Activated CD4-positive, alpha-beta T cell treated with anti-CD3 and anti-CD28 coated beads, Interleukin-2, amount 10 ng/mL, durations not matched to agents 7 days and 5 days (primary cell): ENCODE measurements at regions not wholly inside any gene's neighbourhood (a gene's known extent, or its start where the extent isn't known, plus 50 kb on each side); places are given as distances from the start of the nearest gene placed in this dataset.
"Not testable (repeated sequence)": the region's sequence is repeated elsewhere in the genome, so short reads cannot be mapped to it uniquely, and the experiment has no call there.

ENCODE experiments used
- CTCF ChIA-PET: fragments of 350-600 bp; sonication (Branson Sonifier 250); formaldehyde crosslinking; loops from one replicate; lab custom pipeline; 2021; ENCODE audit warnings: antibody characterized with exemption; lab: Charles Lee
- POLR2A ChIA-PET: fragments of 350-600 bp; sonication (Branson Sonifier 250); formaldehyde crosslinking; loops from one replicate; lab custom pipeline; 2021; ENCODE audit warnings: antibody characterized with exemption; lab: Charles Lee
- DNase-seq: peaks from one replicate; pipeline ENCODE4 v3.0.0-alpha.2; 2020
- H3K27ac Mint-ChIP-seq: one replicate; pipeline ENCODE4 v1.8.0; 2021; ENCODE audit warnings: mild to moderate bottlenecking, moderate library complexity, mixed read lengths
- H3K27me3 Mint-ChIP-seq: one replicate; pipeline ENCODE4 v1.8.0; 2021; ENCODE audit warnings: mixed read lengths
- H3K36me3 Mint-ChIP-seq: one replicate; pipeline ENCODE4 v1.8.0; 2021; ENCODE audit warnings: low read depth, mixed read lengths
- H3K4me1 Mint-ChIP-seq: one replicate; pipeline ENCODE4 v1.8.0; 2021; ENCODE audit warnings: mixed read lengths
- H3K4me3 Mint-ChIP-seq: one replicate; pipeline ENCODE4 v1.8.0; 2021; ENCODE audit warnings: mild to moderate bottlenecking, moderate library complexity, mixed read lengths
- H3K9me3 Mint-ChIP-seq: one replicate; pipeline ENCODE4 v1.8.0; 2021; ENCODE audit warnings: mixed read lengths

GRCh38 chr2:111401270-111402140, 280.8 kb downstream of the BCL2L11 start:
- H3K9me3 Mint-ChIP-seq, H3K27me3 Mint-ChIP-seq, H3K4me1 Mint-ChIP-seq, CTCF ChIA-PET, H3K4me3 Mint-ChIP-seq, H3K27ac Mint-ChIP-seq, POLR2A ChIA-PET, DNase-seq, H3K36me3 Mint-ChIP-seq: not testable (repeated sequence)

DNA sequence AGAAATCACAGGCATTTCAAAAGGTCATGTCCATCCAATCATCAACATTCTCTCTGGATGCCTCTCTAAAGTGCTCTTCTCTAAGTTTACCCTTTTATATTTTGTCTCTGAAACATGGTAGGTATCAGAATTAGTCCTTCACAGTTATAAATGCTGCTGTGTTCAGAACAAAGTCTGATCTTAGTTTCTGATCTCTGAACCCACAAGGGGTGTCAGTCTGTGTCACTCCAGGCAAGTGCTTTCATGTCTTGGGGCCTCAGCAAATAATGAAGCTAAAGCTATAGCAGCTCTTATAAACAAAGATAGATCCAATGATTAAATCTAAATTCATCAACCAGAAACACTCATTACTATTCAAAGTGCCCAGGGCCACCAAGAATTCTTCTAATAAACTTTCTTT, 281.7 kb downstream of the BCL2L11 start:
- CTCF ChIA-PET, H3K36me3 Mint-ChIP-seq, H3K4me3 Mint-ChIP-seq, H3K4me1 Mint-ChIP-seq, DNase-seq, H3K27me3 Mint-ChIP-seq, H3K9me3 Mint-ChIP-seq, POLR2A ChIA-PET, H3K27ac Mint-ChIP-seq: not testable (repeated sequence)

DNA sequence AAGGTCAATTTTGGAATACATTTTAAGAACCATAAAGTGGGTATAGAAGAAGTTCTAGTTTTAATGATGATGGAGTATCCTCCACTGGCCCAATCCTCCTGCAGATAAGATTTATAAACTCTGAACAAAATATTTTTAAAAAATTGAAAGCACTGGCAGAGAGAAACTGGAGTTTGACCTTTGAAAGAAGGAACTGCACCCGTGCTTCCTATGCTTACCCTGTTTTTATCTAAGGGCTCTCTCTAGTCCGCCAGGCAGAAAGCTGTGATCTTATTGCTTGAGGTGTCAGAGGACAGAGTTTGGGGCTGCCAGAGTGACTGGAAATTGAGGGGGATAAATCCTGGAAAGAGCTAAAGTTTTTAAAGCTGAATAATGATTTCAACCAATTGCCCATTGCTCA, 282.6 kb downstream of the BCL2L11 start:
- H3K4me1 Mint-ChIP-seq, CTCF ChIA-PET, H3K27ac Mint-ChIP-seq, H3K36me3 Mint-ChIP-seq, POLR2A ChIA-PET, DNase-seq, H3K9me3 Mint-ChIP-seq, H3K4me3 Mint-ChIP-seq, H3K27me3 Mint-ChIP-seq: not testable (repeated sequence)

- H3K27me3 Mint-ChIP-seq, CTCF ChIA-PET, H3K36me3 Mint-ChIP-seq, DNase-seq, POLR2A ChIA-PET, H3K4me1 Mint-ChIP-seq, H3K4me3 Mint-ChIP-seq, H3K9me3 Mint-ChIP-seq, H3K27ac Mint-ChIP-seq: not testable (repeated sequence)
Observed at GRCh38 chr2:111406616-111407015, 285.9 kb downstream of the BCL2L11 start.

DNA sequence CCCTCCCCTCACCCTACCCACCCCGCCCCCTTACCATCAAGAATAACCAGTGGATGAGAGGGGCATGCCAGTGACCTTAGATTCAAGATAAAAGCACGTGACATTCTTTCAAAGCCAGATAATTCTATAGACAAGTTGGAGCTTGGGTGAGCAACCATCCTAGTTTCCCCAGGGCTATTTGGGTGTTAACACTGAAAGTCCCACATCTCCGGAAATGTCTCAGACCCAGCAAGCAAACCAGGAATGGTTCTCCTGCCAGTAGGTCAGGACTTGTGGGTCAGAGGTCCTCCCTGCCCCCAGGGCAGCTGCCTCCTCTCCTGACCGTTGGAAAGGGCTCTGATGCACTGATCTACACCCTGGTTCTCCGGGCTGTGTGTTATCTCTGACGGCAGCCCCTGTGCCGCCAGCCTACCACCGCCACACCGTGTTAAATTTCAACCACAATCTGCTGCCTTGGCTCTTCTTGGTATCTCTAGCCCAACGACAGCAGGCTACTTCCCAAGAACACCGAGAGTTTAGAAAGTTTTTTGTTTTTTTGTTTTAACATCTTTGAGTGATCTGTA, 287.0 kb downstream of the BCL2L11 start:
- DNase-seq, H3K4me1 Mint-ChIP-seq, POLR2A ChIA-PET, H3K27ac Mint-ChIP-seq, H3K4me3 Mint-ChIP-seq, CTCF ChIA-PET, H3K27me3 Mint-ChIP-seq, H3K36me3 Mint-ChIP-seq, H3K9me3 Mint-ChIP-seq: not testable (repeated sequence)

DNA sequence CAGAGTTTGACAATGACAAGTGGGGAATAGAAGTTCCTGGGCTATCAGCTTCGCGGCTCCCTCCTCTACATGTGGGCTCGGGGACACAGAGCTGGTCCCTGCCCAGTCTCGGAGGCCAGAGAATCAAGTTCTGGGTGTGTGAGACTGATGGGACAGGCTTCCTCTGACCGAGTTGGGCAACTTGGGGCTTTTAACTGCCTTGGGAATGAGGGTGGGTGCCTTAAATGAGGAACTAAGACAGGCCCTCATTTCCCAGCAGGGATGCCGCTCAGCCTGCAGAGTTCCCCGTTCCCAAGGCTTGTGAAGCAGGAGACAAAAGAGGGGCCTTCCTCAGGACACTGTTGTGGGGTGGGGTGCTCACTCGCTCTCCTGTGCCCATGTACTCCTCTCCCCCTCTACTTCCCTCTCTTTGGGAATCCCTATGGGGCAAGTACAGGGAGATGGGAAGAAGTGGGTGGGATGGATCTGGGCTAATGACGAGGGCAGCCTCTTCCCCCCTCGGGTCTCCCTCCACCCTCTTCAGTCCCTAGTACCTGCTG, 290.2 kb downstream of the BCL2L11 start:
- H3K9me3 Mint-ChIP-seq = not testable (repeated sequence)

DNA sequence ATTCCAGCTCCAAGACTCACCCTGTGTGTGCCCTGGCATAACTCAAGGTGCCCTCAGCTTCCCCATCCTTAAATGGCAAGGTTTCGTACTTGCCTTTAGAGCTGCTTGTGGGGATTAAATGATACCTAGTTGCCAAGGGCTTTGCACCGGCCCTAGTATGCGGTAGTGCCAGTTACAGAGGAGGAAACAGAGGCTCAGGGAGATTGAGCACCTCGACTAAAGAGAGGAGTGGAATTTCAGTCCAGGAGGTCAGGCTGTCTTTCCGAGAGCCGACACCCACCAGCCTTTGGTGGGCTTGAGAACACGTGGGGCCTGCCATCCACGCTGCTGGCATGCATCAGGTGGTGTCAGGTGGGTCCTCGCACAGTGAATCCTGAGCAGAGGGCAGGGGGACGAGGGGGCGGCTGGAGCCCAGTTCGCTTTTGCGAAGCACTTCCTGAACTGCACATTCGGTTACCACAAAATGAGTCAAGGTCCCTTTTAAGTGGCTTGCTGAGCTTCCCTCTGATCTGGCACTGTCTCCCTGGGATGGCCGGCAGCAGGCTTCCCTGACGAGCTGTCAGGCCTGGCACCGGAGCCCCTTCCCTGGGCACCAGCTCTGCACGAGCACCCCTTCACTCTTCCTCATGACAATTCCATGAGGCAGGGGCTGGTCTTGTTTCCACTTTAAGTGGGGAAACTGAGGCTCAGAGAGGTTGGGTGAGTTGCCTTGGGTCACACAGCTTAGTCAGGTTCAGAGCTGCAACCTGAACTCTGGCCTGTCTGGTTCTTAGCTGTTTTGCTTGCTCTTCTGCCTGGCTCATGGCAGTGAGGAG, 291.4 kb downstream of the BCL2L11 start:
- H3K4me3 Mint-ChIP-seq, H3K27me3 Mint-ChIP-seq, CTCF ChIA-PET, H3K27ac Mint-ChIP-seq, H3K36me3 Mint-ChIP-seq, H3K4me1 Mint-ChIP-seq, H3K9me3 Mint-ChIP-seq, DNase-seq, POLR2A ChIA-PET: not testable (repeated sequence)

More for the DNA sequence above, 290.2 kb downstream of the BCL2L11 start:
- H3K27ac Mint-ChIP-seq, DNase-seq, H3K4me3 Mint-ChIP-seq, H3K4me1 Mint-ChIP-seq, H3K36me3 Mint-ChIP-seq, CTCF ChIA-PET, H3K27me3 Mint-ChIP-seq, POLR2A ChIA-PET: not testable (repeated sequence)

DNA sequence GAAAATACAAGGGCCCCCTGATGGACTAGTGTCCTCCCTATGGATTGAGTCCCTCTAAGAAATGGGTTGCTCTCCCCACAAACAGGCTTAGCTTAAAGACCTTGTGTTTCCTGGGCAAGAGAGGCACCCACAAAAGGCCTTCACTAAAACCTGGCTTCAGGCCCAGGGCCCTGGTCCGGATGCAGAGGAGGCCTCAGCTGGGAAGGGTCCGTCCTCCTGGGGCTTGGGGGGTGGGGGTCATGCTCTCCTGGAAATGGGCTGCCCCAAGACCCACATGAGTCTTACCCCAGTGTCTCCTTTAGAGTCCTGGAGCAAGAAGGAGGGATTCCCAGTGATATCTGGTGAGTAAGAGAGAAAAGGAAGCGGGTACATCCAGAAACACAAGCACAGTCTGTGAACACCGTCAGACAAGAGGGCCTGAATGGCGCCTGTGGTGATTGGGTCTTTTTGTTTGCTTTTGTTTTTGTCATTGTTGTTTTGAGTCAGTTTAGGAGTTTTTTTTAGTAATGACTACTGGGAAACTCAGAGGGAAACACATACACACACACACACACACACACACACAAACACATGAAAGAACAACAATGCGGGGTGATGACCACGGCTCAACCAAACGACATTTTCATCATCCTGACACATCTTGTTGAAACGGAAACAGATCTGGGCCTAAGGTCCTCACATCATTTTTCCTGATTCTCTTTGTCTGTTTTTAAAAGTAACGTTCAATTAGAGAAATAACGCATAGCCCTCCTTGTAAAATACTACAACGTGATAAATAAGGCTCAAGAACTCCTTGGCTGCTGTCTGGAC, 292.3 kb downstream of the BCL2L11 start:
- H3K9me3 Mint-ChIP-seq, H3K36me3 Mint-ChIP-seq, POLR2A ChIA-PET, H3K27me3 Mint-ChIP-seq, CTCF ChIA-PET, H3K4me3 Mint-ChIP-seq, DNase-seq, H3K4me1 Mint-ChIP-seq, H3K27ac Mint-ChIP-seq: not testable (repeated sequence)

DNA sequence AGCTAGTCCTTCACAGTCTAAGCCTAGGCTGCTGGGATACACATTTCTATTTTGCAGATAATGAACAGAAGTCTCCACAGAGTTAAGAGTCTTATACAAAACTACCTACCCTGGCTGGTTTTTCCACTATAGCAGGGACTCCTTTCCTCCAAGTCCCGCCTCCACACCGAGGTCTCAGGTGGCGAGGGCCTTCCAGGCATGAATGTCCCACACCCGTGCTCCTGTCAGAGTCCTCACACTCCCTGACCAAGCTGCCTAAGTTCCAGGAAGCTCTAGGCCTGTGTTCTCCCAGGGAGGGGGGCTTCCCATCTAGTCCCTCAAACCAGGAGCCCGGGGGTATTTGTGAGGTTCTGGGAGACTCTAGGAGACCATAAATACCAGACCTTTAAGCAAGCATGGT, 293.2 kb downstream of the BCL2L11 start:
- H3K4me1 Mint-ChIP-seq, POLR2A ChIA-PET, H3K4me3 Mint-ChIP-seq, DNase-seq, H3K36me3 Mint-ChIP-seq, H3K27ac Mint-ChIP-seq, H3K9me3 Mint-ChIP-seq, CTCF ChIA-PET, H3K27me3 Mint-ChIP-seq: not testable (repeated sequence)

- H3K27ac Mint-ChIP-seq, POLR2A ChIA-PET, H3K27me3 Mint-ChIP-seq, H3K36me3 Mint-ChIP-seq, H3K9me3 Mint-ChIP-seq, H3K4me3 Mint-ChIP-seq, CTCF ChIA-PET, H3K4me1 Mint-ChIP-seq, DNase-seq: not testable (repeated sequence)
Observed at GRCh38 chr2:111415765-111416743, 295.3 kb downstream of the BCL2L11 start.

DNA sequence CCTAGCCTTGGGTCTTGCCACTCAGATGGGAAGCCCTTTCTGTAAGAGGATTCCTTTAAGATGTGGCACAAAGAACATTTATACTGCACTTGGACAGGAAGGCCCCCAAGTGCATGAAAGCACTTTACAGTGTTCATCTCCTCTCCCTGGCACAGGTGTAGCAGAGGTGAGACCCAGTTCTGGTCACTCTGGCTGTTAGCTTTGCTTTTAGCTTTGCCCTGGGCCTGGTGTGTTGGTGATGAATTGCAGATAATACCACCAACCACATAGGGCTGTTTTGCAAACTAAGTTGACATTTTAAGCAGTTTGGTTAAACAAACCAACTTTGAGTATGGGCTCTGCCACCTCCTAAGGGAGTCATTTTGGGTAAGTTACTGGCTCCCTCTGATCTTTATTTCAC, 296.3 kb downstream of the BCL2L11 start:
- DNase-seq, H3K9me3 Mint-ChIP-seq, CTCF ChIA-PET, POLR2A ChIA-PET, H3K4me3 Mint-ChIP-seq, H3K27me3 Mint-ChIP-seq, H3K27ac Mint-ChIP-seq, H3K36me3 Mint-ChIP-seq, H3K4me1 Mint-ChIP-seq: not testable (repeated sequence)
